Heart left ventricle (tissue), 16 donors: ENCODE measurements at regions not wholly inside any gene's neighbourhood (a gene's known extent, or its start where the extent isn't known, plus 50 kb on each side); places are given as distances from the start of the nearest gene placed in this dataset.
A peak's percentile ranks its signal among the peaks of the same experiment; 100 is the strongest.

Experiments used
- ATAC-seq, 4 donors: fragments of 200-7000 bp; cut with Tn5 transposase; one replicate each; pipeline ENCODE4 v1.9.1; 2020 to 2022; ENCODE audit warnings: moderate library complexity in 4 of 4, mild to moderate bottlenecking in 3 of 4, moderate number of reproducible peaks in 1 of 4
- DNase-seq, 5 donors: peaks; one replicate each; pipeline ENCODE4 v3.0.0-alpha.2; 2020
- H3K27ac ChIP-seq, 12 donors: fragments of 200-600 bp; sonication (generic) in 4 of 12; one replicate each; pipeline versions ENCODE4 v1.5.0 to v1.8.0; 2016 to 2022; ENCODE audit warnings: mild to moderate bottlenecking in 2 of 12
- H3K27me3 ChIP-seq, 9 donors: fragments of 200-600 bp; sonication (generic) in 2 of 9; one replicate each; pipeline versions ENCODE4 v1.5.1 to v1.8.0; 2016 to 2022; ENCODE audit warnings: mild to moderate bottlenecking in 3 of 9
- H3K36me3 ChIP-seq, 9 donors: fragments of 200-600 bp; sonication (generic) in 2 of 9; one replicate each; pipeline versions ENCODE4 v1.5.0 to v1.8.0; 2018 to 2022; ENCODE audit warnings: mild to moderate bottlenecking in 2 of 9
- H3K4me1 ChIP-seq, 12 donors: fragments of 200-600 bp; sonication (generic) in 4 of 12; one replicate each; pipeline versions ENCODE4 v1.5.0 to v1.8.0; 2016 to 2022; ENCODE audit warnings: mild to moderate bottlenecking in 3 of 12
- H3K4me3 ChIP-seq, 12 donors: fragments of 200-600 bp; sonication (generic) in 4 of 12; one replicate each; pipeline versions ENCODE4 v1.5.0 to v1.8.0; 2017 to 2022; ENCODE audit warnings: mild to moderate bottlenecking in 9 of 12, moderate library complexity in 4 of 12
- H3K9me3 ChIP-seq, 12 donors: fragments of 200-600 bp; sonication (generic) in 4 of 12; one replicate each; pipeline versions ENCODE4 v1.5.0 to v1.8.0; 2016 to 2022; ENCODE audit warnings: mild to moderate bottlenecking in 1 of 12
- POLR2A ChIP-seq, 2 donors: fragments of 450-650 bp; IDR thresholded peaks; one replicate each; pipeline ENCODE4 v1.6.1; 2017; ENCODE audit warnings: antibody characterized with exemption in 2 of 2, mild to moderate bottlenecking in 2 of 2, moderate library complexity in 2 of 2
- WGBS, 4 donors: extraction: QIAGEN DNeasy Blood & Tissue Kit in 2 of 4; methylation state at CpG; one replicate each; pipeline versions ENCODE4 v1.1.5 to v1.1.7; 2013 to 2018; 5-methylcytosine and 5-hydroxymethylcytosine counted together
- intact Hi-C, 10 donors: fragments of 100-400 bp; cut with DNase I; formaldehyde crosslinking; loops; one replicate each; pipeline versions ENCODE4 v1.11.1 to v1.14.2; 2022
- TF ChIP-seq, protein P1 (sequence below), 12 donors: fragments of 200-600 bp; sonication (generic) in 4 of 12; IDR thresholded peaks; one replicate each; pipeline versions ENCODE4 v1.5.0 to v1.8.0; 2018 to 2022; ENCODE audit warnings: antibody characterized with exemption in 12 of 12, mild to moderate bottlenecking in 5 of 12
- donor health status: ischemic (EF 13 %, LVEDD 7.1; RV severe dilation, severe dysfunction).
- donor health status: healthy with polysubstance abuse.
- donor health status: DM: no; HTN: yes; CAD: no.
- donor health status: DM: no; HTN: no; CAD: no.
- donor health status: ischemic (EF 25% LVEDD 6.9; RV normal size, moderate dysfunction).
- donor health status: ischemic (EF 25% LVEDD 5.7; RV mildly dilated, moderate dysfunction).
- donor health status: healthy.
- donor health status: DM: yes; HTN: yes; CAD: no.
- donor health status: ischemic (EF 35%, LVEDD 5.7; RV mildly dilated, moderate dysfunction).
- donor health status: nonischemic (EF 11% LVEDD 7.7; RV severe dilation, severe dysfunction).
- donor health status: DM: yes; HTN: yes; CAD: no.
- donor health status: PGD.
- donor health status: ischemic (EF 29% LVEDD 5.4; RV normal size, mild dysfunction).
- donor health status: nonischemic (EF 23%, LVEDD 6.1; RV moderate dilation, normal function).

GRCh38 chr2:65714866-65715265 is 282.5 kb upstream of the SPRED2 start:
- TF ChIP-seq, protein P1, sequence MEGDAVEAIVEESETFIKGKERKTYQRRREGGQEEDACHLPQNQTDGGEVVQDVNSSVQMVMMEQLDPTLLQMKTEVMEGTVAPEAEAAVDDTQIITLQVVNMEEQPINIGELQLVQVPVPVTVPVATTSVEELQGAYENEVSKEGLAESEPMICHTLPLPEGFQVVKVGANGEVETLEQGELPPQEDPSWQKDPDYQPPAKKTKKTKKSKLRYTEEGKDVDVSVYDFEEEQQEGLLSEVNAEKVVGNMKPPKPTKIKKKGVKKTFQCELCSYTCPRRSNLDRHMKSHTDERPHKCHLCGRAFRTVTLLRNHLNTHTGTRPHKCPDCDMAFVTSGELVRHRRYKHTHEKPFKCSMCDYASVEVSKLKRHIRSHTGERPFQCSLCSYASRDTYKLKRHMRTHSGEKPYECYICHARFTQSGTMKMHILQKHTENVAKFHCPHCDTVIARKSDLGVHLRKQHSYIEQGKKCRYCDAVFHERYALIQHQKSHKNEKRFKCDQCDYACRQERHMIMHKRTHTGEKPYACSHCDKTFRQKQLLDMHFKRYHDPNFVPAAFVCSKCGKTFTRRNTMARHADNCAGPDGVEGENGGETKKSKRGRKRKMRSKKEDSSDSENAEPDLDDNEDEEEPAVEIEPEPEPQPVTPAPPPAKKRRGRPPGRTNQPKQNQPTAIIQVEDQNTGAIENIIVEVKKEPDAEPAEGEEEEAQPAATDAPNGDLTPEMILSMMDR (IDR thresholded peaks at IDR 0.05), result no peak
- TF ChIP-seq POLR2A (IDR thresholded peaks at IDR 0.05), result no peak
- DNase-seq (no peak), ATAC-seq (no peak)
- no peaks in the 10 kb centered on the region for H3K27me3 ChIP-seq
- no peaks in the 10 kb centered on the region for H3K9me3 ChIP-seq
- 35 to 67% (median 50%) methylated on average over 1 of the region's 1 CpG for WGBS, 4 donors
- H3K36me3 ChIP-seq, result no peaks in the 10 kb centered on the region
- intact Hi-C loops, result no loop called here
- no peak overlapping the region for H3K4me3 ChIP-seq
- no peak overlapping the region for H3K27ac ChIP-seq
- H3K4me1 ChIP-seq, result no peaks in the 10 kb centered on the region

DNA sequence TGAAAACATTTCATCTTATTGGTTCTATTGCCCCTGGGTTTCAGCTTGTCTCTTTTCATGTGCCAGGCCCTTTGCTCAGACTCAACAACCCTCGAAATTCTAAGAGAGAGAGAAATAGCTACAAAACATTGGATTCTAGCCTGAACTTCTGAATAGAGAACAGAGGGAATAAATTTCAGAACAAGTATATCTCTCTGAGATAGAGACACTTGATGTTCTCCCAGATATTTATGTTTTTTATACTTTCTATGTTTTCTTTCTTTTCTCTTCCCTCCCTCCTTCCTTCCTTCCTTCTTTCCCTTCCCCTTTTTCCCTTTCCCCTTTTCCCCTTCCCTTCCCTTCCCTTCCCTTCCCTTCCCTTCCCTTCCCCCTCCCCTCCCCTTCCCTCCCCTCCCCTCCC is 279.5 kb upstream of the SPRED2 start:
- intact Hi-C loops, result no loop called here
- ATAC-seq, result no peak
- Histone ChIP-seq H3K36me3 (no peaks in the 10 kb centered on the region), H3K4me3 (no peak overlapping the region), H3K9me3 (no peaks in the 10 kb centered on the region), H3K27ac (no peak overlapping the region), H3K4me1 (no peaks in the 10 kb centered on the region), H3K27me3 (peaks cover 0 to 3% (median 0%) of the 10 kb centered on the region in 9 donors)
- TF ChIP-seq POLR2A (IDR thresholded peaks at IDR 0.05), result no peak
- TF ChIP-seq, protein P1 (IDR thresholded peaks at IDR 0.05), result no peak
- WGBS, 4 donors, result 22 to 69% (median 54%) methylated on average over 1 of the region's 1 CpG
- no peak for DNase-seq

- WGBS, 4 donors, result 53 to 67% (median 60%) methylated on average over 2 of the region's 2 CpGs
- Histone ChIP-seq H3K9me3 (no peaks in the 10 kb centered on the region), H3K27me3 (peaks cover 0 to 3% (median 0%) of the 10 kb centered on the region in 9 donors), H3K4me1 (no peaks in the 10 kb centered on the region), H3K36me3 (no peaks in the 10 kb centered on the region), H3K4me3 (no peak overlapping the region), H3K27ac (no peak overlapping the region)
- ATAC-seq (peak in 1 of 4 donors; percentile 33), DNase-seq (no peak)
- TF ChIP-seq, protein P1 (IDR thresholded peaks at IDR 0.05), result peak in 2 of 12 donors; percentile 6 to 11
- no peak for TF ChIP-seq POLR2A (IDR thresholded peaks at IDR 0.05)
- intact Hi-C loops, result no loop called here
Observed at GRCh38 chr2:65710779-65711295, 278.4 kb upstream of the SPRED2 start.

DNA sequence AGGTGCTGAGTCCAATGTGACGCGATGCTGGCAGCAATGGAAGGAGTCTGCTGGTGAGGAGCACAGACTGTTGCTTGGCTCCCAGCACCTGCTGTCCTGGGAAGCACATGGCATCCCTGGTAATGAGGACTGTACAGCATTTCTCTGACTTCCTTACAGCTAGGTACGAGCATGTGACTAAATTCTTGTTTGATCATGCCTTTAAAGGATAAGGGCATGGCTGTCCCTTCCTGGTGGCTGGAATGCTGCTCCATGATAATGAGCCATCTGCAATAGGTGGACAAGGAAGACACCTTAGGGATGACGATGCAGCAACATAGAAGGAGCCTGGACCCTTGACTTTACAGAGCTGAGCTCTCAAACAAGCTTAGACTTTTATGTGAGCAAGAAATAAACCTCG is 278.0 kb upstream of the SPRED2 start:
- peaks cover 0 to 3% (median 0%) of the 10 kb centered on the region in 9 donors for H3K27me3 ChIP-seq
- 85 to 90% (median 87%) methylated on average over 5 of the region's 5 CpGs for WGBS, 4 donors
- H3K36me3 ChIP-seq, result no peaks in the 10 kb centered on the region
- no peak overlapping the region for H3K27ac ChIP-seq
- intact Hi-C loops, result no loop called here
- H3K4me1 ChIP-seq, result no peaks in the 10 kb centered on the region
- no peaks in the 10 kb centered on the region for H3K9me3 ChIP-seq
- DNase-seq (no peak), ATAC-seq (no peak)
- no peak for TF ChIP-seq POLR2A (IDR thresholded peaks at IDR 0.05)
- TF ChIP-seq, protein P1 (IDR thresholded peaks at IDR 0.05), result no peak
- no peak overlapping the region for H3K4me3 ChIP-seq
